Middle frontal gyrus (tissue), 1 donor: ENCODE measurements at regions not wholly inside any gene's neighbourhood (a gene's known extent, or its start where the extent isn't known, plus 50 kb on each side); places are given as distances from the start of the nearest gene placed in this dataset.
"Not testable (repeated sequence)": the region's sequence is repeated elsewhere in the genome, so short reads cannot be mapped to it uniquely, and the experiment has no call there.

ENCODE experiments used
- DNase-seq: peaks from one replicate; pipeline ENCODE4 v3.0.0-alpha.2; 2015; ENCODE audit warnings: low spot score; ENCODE audit errors: extremely low spot score

DNA sequence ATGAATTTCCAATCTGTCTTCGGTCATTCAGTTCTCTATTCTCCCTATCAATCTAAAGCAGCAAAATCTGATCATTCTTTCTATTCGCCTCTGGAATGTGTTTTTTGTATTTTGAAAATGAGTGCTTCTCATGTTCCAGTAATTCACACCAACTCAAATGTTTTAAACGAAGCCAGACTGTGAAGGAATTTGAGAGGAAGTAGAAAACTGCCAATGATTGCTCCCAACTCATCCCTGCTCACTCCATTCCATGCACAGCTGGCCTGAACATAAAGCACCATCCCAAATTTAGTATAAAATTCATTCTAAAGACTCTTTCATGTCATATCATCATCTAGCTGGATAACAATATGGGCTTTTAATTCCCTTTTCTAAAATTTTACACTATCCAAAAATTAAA lies 123.8 kb downstream of the DUSP6 start:
- DNase-seq: no peak

- DNase-seq: no peak
Observed at GRCh38 chr12:89227774-89228173, 124.5 kb downstream of the DUSP6 start.

DNA sequence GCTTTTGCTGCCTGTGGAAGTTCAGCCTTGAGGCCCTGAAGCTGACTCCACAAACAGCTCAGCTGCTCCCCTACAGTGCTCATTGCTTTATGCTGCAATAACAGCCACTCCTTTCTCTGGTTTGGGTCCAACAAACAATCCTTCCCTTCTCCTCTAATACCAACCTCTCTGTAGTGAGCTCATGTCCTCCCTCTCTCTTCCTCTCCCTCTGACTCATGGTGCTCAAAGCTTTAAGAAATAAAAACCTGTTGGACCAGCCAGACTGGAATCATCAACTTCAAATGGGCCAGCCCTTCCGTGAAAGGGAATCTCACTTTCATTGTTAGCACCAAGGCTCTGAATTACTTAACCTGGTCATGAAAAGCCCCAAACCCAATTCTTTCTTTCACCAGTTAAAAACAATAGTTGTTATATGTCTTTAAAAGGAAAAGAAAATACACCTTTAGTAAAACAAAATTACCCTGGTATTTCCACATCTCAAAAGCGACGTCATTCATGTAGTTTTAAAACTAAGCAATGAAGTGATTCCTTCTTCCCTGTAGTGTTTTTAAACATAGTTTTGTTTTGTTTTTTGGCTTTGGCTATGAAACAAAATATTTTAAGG lies 126.4 kb downstream of the DUSP6 start:
- DNase-seq: no peak

DNA sequence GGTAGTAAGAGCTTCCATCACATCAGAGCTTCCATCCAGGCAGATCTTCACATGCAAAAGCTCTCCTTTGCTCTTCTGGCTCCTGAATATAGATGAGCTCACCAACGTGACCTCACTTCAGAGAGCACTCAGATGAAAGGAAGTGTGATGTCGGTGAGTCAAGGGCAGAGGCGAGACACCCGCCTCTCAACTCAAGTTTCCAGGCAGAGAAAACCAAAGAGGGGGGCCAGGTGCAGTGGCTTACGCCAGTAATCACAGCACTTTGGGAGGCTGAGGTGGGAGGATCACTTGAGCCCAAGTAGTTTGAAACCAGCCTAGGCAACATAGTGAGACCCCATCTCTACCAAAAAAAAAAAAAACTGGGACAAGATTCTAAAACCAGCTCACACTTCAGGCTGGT lies 126.9 kb downstream of the DUSP6 start:
- DNase-seq: no peak

- not testable (repeated sequence) for DNase-seq
Observed at GRCh38 chr12:89222580-89222979, 129.7 kb downstream of the DUSP6 start.

GRCh38 chr12:89217472-89217871 lies 134.8 kb downstream of the DUSP6 start:
- no peak for DNase-seq

DNA sequence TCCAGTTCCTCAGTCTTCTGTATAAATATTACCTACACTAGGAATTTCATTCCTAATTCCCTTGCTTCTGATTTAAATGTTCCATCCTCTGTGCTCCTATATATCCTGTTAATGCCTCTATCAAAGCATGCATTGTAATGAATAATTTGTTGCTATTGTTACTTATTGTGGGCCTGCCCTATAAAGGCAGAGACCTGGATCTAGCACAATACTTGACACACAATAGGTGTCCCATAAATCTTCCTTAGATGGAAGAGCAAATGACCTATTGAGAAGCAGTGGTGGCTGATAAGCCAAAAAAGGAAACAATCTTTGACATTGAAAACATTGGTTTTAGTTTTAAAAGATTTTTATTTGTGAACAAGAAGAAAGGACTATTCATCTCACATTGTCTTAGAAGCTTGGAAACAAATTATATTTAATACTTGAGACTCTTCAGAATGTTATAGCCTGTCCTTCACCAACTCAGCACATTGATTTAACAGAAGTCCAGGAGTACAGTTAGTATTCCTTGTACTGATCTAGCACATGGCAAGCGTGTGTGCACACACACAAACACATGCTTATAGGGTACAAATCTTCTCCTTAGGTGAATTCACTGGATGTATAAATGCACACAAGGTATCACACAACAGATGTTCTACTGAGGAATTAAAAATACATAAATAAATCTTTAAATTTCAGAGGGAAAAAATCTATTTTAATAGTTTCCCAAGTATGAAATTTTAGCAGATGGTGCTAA lies 135.9 kb downstream of the DUSP6 start:
- no peak for DNase-seq

GRCh38 chr12:89215196-89215595 lies 137.1 kb downstream of the DUSP6 start:
- no peak for DNase-seq

DNA sequence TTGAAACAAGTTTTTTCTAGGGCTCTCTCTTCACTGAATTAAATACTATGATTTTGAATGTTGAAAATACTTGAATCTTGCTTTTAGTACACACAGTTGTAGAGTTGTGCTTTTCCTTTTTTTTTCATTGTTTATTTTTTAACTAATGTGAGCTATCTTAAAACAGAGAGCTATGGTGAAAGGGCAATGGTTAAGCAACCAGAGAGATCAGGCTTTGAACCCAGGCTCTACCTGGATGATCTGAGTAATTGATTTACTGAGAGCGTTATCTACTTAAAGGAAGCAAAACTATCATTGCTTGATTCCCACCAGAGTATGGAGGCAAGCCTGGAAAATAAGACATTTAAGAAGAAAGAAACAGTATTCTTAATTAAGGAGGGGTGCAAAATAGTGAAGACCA lies 138.6 kb downstream of the DUSP6 start:
- no peak for DNase-seq

- DNase-seq: no peak
Observed at GRCh38 chr12:89213139-89213538, 139.2 kb downstream of the DUSP6 start.

DNA sequence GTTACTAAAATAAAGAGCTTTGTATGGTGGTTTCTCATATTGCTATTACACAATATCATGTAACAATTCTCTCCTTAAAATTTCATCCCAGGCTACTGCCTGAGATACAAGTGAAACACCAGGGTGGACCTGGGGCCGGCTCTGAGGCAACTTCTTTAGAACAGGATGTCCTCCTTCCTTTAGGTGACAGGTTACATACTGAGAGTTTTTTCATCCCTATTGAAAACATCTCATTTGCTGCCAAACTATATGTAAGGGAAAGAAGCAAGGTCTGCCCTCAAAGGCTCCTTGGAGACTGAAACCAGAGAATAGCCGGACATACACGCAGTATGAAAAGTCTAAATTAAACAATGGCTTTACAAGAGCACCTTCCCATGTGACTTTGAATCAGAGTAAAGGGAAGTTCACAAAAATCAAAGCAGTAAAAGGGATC lies 139.9 kb downstream of the DUSP6 start:
- DNase-seq: no peak

DNA sequence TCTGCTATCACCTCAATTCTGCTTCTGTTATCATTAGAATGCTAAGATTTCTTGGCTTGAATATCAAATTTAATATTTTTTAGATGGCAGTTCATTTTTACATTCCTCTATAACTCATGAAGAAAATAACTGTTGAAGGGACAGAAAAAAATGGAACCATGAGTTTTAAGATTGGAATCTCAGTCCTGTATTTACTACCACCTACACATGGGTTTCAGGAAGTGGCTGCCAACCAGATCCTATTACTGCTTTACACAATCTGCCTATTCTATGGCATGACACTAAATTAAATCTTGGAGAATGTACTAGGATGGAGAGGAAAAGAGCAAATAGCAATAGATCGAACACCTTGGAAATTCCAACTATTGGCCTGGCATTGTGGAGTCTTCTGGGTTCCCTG lies 140.8 kb downstream of the DUSP6 start:
- DNase-seq: peak; percentile 38

GRCh38 chr12:89210277-89210676 lies 142.0 kb downstream of the DUSP6 start:
- DNase-seq: no peak

DNA sequence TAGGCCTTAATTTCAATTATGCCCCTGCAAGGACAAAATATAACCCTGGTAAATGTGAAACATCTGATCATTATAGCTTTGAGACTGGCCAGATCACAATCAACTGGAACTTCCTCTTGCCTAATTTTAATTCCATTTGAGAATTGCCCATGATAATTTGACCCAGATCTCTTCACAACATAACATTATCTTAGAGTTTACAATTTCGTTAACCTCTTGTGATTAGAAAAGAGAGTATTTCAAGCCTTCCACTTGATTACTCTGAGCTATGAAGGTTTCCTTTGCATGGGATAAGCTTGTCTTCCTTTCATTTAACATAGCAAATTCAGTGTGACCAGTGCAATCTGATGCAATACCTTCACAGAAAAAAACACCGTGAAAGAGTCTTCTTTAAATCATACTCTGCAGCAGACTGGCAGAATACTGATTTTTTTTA lies 143.6 kb downstream of the DUSP6 start:
- no peak for DNase-seq

GRCh38 chr12:89206390-89206789 lies 145.9 kb downstream of the DUSP6 start:
- DNase-seq: no peak

DNA sequence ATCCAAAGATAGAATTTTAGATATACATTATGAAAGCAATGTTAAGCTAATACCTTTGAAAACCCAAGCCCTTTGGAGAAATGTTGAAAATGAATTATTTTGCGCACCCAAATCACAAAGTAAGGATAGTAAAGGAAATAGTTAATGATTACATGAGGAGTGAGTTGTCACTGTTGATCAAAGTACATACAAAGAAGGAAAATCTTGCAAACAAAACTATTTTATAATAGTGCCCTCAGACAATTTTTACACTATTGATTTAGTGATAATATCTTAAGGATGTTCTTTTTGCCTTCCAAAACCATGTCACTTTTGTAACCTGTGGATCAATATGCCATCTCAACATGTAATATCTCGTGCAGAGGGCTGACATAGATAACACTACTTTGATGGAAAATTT lies 146.8 kb downstream of the DUSP6 start:
- DNase-seq: no peak

GRCh38 chr12:89203144-89203543 lies 149.2 kb downstream of the DUSP6 start:
- DNase-seq: no peak

DNA sequence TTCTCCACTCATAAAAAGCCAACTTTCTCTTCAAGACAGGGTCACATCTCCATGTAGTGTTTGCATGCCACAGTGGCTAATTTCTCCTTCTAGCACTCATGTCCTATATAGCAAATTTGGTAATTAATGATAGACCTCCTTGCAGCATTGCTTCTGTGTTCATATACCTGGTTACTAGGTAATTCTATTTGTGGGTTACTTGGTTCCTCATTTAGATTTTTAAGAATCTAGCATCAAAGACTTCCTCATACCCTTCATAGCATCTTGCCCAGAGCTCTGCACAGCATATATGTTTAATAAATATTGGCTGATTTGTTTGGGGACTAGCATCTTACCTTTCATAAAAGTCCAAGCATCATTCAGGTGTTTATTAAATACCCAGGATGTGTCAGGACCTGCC lies 152.1 kb downstream of the DUSP6 start:
- DNase-seq: no peak

DNA sequence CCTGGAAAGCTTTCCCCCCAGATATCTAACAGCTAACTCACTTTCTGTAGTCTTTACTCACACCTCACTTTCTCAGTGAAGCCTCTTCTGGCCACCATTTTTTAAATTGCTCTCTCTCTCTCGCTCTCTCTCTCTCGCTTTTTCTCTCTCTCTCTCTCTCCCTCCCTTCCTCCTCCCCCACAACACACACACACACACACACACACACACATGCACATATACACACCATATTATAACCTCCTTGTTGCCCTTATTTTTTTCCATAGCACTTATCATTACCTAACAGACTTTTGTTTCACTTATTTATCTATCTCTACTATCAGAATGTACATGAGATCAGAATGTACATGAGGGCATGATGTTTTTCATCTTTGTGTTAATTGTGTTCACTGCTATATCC lies 156.8 kb downstream of the DUSP6 start:
- no peak for DNase-seq

- DNase-seq: no peak
Observed at GRCh38 chr12:89194683-89195082, 157.6 kb downstream of the DUSP6 start.

GRCh38 chr12:89192429-89192828 lies 159.9 kb downstream of the DUSP6 start:
- no peak for DNase-seq

DNA sequence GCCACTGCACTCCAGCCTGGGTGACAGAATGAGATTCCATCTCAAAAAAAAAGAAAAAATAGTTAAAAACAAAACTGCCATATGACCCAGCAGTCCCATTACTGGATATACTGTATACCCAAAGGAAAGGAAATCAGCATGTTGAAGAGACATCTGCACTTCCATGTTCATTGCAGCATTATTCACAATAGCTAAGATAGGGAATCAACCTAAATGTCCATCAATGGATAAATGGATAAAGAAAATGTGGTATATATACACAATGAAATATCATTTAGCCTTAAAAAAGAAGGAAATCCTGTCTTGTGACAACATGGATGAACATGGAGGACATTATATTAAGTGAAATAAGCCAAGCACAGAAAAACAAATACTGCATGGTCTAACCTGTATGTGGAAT lies 160.7 kb downstream of the DUSP6 start:
- DNase-seq: not testable (repeated sequence)

DNA sequence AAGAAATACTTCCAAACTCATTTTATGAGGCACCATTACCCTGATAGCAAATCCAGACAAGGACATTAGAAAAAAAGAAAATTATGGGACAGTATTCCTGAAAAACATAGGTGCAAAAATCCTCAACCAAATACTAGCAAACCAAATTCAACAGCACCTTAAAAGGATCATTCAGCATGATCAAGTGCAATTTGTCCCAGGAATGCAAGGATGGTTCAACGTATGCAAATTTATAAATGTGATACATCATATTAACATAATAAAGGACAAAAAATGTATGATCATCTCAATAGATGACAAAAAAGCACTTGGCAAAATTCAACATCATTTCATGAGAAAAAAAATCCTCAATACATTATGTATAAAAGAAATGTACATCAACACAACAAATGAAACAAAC lies 162.9 kb downstream of the DUSP6 start:
- no peak for DNase-seq
